Right ventricle myocardium superior (tissue), 1 donor: ENCODE measurements at regions not wholly inside any gene's neighbourhood (a gene's known extent, or its start where the extent isn't known, plus 50 kb on each side); places are given as distances from the start of the nearest gene placed in this dataset.
"Not testable (repeated sequence)": the region's sequence is repeated elsewhere in the genome, so short reads cannot be mapped to it uniquely, and the experiment has no call there.

ENCODE experiments used
- ATAC-seq: fragments of 200-7000 bp; cut with Tn5 transposase; one replicate; pipeline ENCODE4 v1.9.1; 2020; ENCODE audit warnings: mild to moderate bottlenecking; ENCODE audit not compliant: poor library complexity
- DNase-seq: peaks from one replicate; pipeline ENCODE4 v3.0.0-alpha.2; 2020
- intact Hi-C: fragments of 100-400 bp; cut with DNase I; formaldehyde crosslinking; loops from one replicate; pipeline ENCODE4 v1.11.2; 2022
- donor health status: DM: no; HTN: yes; CAD: no; lungs with severe emphysema.

DNA sequence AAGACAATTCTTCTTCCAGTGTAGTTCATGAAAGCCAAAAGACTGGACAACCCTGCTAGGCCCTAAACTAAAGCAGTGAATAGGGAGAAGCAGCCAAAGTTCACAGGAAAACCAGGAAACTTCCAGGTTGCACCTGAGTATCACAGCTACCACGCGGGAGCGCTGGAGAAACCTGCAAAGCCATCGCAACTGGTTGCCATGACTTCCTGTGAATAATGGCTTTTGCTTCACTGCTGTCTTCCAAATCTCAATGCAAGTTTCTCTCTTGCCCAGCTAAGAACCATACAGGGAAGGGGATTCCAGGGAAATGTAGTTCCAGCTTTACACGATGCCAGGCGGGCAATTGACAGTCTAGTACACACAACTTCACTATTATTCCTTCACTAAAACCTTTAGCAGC, 114.1 kb downstream of the GXYLT1 start:
- no peak for DNase-seq
- intact Hi-C loops: no loop called here
- ATAC-seq: no peak

DNA sequence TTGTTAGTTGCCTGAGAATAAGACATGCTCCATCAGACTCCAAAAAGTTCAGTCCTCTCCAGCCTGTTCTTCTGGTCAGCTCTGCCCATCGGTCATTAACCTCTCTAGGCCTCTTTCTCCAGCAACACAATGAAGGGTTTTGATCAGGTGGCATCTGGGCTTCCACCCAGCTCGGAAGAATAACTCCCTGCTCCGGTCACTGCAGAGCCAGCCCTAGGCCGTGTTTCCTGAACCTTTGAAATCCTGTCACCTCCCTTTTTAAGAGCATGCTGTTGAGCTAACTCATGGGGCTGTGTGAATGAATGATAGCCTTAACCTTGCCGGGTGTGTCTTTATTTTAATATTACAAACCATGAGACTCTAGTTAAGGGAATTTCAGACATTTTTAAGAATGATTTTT, 117.1 kb downstream of the GXYLT1 start:
- no peak for DNase-seq
- ATAC-seq: no peak
- intact Hi-C loops: loop anchor here (10.0 kb wide), 1 partner anchor 1083 kb away; no protein-coding TSS in a partner anchor

DNA sequence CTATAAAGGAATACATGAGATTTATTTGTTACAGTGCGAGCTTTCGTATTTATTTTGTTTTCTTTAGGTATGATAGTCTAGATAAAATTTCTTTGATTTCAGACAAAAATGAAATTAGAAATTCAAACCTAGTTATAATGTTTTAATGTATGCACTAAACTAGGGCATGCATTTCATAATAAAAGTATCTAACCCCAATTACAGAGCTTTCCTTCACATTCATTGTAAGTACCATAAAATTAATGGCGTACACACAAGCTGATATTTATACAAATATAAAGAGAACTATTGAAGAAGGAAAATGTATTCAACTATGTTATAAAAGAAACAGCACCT, 120.2 kb downstream of the GXYLT1 start:
- no peak for ATAC-seq
- DNase-seq: no peak
- intact Hi-C loops: loop anchor here (2.0 to 10.0 kb wide), 2 partner anchors 748 to 1080 kb away; no protein-coding TSS in a partner anchor

DNA sequence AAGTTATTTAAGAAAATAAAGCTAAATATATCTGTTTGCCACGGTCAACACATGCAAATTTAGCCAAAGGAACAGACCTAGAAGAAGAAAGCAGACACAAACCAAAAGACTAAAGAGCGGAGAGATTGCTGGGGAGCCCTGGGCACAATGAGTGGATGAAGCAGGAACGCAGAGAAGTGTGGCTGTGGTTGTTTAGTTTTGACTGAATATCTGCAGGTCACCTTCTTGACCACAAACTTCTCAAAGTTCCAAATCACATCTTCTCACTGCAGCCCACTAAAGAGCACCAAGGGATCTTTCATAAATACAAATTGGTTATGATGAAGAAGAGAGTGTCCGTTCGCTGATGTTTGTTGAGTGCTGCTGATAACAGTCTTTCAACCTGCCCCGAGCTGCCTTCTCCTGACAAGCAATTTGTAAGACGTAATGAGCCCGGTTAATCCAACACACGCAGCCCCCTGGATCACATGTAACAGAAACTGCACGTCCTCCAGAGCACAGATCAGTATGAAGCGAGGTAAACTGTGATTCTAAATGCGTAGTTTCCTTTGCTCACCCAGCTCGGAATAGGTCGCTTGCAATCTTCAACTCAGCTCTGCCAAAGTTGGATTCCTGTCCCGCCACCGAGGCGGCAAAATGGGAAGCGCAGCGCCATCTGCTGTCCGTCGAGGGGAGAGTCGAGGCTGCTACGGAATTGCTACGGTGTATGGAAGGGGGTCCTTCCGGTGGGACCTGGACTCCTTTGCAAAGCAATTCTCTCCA, 120.8 kb downstream of the GXYLT1 start:
- intact Hi-C loops: loop anchor here (2.0 to 10.0 kb wide), 2 partner anchors 747 to 1079 kb away; no protein-coding TSS in a partner anchor
- DNase-seq (peak; percentile 79), ATAC-seq (peak; percentile 95)

DNA sequence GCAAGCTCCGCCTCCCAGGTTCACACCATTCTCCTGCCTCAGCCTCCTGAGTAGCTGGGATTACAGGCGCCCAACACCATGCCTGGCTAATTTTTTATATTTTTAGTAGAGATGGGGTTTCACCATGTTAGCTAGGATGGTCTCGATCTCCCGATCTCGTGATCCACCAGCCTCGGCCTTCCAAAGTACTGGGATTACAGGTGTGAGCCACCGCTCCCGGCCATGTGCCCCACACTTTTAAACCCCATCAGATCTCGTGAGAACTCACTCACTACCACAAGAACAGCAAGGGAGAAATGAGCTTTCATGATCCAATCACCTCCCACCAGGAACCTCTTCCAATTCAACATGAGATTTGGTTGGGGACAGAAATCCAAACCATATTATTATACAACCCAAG, 122.7 kb downstream of the GXYLT1 start:
- intact Hi-C loops: loop anchor here (10.0 kb wide), 1 partner anchor 1077 kb away; no protein-coding TSS in a partner anchor
- not testable (repeated sequence) for DNase-seq, ATAC-seq

DNA sequence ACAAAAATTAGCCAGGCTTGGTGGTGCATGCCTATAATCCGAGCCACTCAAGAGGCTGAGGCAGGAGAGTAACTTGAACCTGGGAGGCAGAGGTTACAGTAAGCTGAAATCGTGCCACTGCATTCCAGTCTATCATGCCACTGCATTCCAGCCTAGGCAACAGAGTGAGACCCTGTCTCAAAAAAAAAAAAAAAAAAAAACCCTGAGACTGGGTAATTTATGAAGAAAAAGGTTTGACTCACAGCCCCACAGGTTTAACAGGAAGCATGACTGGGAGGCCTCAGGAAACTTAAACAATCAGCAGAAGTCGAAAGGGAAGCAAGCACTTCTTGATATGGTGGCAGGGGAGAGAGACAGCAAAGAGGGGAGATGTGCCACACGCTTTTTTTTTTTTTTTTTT, 123.2 kb downstream of the GXYLT1 start:
- DNase-seq (no peak), ATAC-seq (no peak)
- intact Hi-C loops: loop anchor here (10.0 kb wide), 1 partner anchor 1077 kb away; no protein-coding TSS in a partner anchor

DNA sequence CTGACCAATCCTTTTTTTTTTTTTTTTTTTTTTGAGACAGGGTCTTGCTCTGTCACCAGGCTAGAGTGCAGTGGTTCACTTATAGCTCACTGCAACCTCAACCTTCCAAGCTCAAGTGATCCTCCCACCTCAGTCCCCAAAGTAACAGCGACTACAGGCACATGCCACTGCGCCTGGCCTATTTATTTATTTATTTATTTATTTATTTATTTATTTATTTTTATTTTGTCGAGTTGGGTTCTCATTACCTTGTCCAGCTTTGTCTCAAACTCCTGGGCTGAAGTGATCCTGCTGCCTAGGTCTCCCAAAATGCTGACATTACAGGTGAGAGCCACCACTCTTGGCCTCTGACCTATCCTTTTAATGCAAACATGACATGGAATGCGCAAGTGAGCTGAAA, 124.4 kb downstream of the GXYLT1 start:
- no peak for ATAC-seq
- DNase-seq: no peak
- intact Hi-C loops: loop anchor here (10.0 kb wide), 1 partner anchor 1075 kb away; no protein-coding TSS in a partner anchor

DNA sequence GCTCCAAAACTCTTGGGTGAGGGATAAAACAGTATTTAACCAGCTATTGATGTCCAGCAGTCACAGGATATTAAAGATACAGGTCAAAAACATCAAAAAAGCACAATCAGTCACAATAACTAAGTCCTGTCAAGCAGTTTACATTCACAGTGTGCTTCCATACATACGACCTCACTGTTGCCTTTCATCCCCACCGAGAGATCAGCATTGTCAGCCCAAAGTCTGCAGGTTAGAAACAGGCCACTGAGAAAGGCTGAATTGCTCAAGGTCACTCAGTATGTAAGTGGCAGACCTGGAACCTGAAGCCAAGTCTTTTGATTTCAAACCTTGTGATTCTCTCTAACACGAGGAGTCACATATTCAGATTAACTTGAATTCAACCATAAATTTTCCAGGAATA, 124.9 kb downstream of the GXYLT1 start:
- intact Hi-C loops: loop anchor here (10.0 kb wide), 1 partner anchor 1075 kb away; no protein-coding TSS in a partner anchor
- ATAC-seq: no peak

DNA sequence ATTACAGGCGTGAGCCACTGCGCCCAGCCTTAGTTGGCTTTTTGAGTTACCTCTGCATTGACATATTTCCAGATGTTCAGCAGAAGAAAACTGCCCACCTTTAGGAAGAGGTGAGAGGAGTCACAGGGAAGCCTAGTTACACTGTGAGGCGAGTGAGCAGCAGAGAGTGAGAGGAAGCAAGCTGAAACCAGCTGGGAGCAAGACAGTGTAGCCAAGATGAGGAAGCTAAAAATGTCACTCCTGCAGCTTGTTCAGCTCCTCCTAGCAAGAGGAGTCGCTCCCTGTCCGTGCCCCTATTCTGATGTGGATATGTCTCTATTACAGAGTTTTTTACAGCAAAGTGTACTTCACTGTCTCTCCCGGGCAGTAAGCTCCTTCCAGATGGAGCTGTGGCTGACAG, 127.6 kb downstream of the GXYLT1 start:
- ATAC-seq (no peak), DNase-seq (no peak)
- intact Hi-C loops: no loop called here

More for the DNA sequence above, 124.9 kb downstream of the GXYLT1 start:
- no peak for DNase-seq

DNA sequence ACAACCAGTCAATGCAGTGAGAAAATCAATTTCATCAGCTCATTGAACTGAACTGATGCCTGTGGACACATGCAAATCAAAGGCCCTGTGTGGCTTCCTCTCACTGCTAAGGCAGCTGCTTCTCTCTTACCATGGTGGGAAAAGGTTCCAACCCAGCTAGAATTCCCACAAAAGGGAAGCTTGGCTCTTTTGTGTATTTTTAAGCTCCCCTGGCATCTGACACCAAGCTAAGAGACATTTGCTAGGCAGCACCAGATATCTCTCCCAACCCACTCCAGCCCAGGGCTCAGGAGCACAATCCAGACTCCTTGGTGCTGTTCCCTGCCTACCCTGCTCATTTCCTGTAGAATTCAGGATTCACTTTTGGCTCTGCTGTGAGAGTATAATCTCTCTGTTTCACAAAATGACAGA, 129.6 kb downstream of the GXYLT1 start:
- no peak for DNase-seq
- intact Hi-C loops: no loop called here
- ATAC-seq: no peak

DNA sequence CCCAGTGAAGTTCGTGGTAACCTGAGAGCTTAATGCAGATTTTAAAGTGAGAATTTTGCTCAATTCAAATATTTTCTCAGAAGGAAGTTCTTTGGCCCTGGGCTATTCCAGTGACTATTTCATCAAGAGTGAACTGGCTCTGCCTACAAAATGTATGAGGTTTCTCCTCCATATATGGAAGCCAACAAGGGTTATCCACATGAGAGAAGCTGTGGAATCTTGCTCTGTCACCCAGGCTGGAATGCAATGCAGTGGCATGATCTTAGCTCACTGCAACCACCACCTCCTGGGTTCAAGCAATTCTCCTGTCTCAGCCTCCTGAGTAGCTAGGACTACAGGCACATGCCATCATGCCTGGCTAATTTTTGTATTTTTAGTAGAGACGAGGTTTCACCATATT, 132.2 kb downstream of the GXYLT1 start:
- DNase-seq, ATAC-seq, intact Hi-C loops: not testable (repeated sequence)

DNA sequence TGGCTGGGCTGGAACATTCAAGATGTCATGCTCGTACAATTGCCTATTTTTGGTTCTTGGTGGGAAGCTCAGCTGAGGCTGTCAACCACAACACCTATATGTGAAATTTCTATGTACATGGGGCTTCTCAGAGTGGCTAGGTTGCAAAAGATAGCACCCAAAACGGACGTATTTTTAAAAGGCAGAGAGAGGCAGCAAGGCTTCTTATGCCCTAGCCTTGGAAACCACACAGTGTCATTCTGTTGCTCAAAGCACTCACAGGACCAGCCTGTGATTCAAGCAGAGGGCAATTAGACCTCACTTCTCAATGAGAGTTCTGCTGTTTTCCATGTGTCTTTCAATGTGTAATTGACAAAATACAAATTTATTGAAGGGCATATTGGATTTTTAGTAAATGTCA, 134.0 kb downstream of the GXYLT1 start:
- ATAC-seq: no peak
- DNase-seq: no peak
- intact Hi-C loops: no loop called here

DNA sequence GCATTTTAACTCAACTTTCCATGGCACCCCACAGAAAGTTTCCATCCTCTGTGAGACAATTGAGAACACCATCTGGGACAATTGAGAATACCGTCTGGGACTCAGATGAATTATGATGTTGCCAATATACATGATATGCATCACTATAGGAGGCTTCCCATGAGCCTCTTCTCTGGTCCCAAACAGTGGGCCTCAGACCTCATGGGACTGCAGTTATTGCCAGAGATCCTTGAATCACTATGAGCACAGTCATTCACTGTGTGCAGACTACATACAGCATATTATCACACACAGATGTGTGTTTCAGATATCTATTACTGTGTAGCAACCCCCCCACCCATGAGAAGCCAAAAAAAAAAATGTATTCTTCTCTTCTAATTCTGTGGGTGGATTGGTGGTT, 134.4 kb downstream of the GXYLT1 start:
- ATAC-seq (no peak), DNase-seq (no peak)
- intact Hi-C loops: no loop called here

DNA sequence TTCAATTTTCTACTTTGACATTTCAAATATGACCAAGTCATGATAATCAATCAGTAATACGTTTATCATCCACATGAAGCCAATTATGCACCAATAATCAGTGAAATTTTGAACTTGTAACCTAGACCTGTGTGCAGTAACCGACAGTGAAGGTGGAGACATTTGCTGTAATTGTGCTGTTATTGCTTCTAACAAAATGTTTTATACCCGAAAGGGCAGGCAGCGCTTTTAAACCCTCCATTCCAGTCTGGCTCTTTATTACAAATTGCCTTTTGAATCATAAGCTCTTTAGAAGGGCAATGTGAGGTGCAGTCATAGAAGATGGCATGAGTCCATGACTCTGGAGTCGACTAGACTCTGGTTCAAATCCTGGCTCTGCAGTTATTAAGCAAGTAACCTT, 135.7 kb downstream of the GXYLT1 start:
- ATAC-seq (no peak), DNase-seq (no peak)
- intact Hi-C loops: no loop called here

DNA sequence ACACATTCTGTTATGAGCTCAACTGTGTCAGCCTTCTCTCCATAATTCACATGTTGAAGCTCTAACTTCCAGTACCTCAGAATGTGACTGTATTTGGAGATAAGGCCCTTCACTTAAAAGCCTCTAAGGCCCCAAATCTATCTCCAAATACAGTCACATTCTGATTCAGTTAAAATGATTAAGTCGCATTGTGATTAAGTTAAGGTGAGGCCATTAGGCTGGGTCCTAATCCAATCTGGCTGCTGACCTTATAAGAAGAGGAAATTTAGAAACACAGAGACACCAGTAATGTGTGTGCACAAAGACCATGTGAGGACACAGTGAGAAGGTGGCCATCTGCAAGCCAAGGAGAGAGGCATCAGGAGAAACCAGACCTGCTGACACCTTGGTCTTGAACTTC, 141.6 kb downstream of the GXYLT1 start:
- ATAC-seq (no peak), DNase-seq (no peak)
- intact Hi-C loops: no loop called here

DNA sequence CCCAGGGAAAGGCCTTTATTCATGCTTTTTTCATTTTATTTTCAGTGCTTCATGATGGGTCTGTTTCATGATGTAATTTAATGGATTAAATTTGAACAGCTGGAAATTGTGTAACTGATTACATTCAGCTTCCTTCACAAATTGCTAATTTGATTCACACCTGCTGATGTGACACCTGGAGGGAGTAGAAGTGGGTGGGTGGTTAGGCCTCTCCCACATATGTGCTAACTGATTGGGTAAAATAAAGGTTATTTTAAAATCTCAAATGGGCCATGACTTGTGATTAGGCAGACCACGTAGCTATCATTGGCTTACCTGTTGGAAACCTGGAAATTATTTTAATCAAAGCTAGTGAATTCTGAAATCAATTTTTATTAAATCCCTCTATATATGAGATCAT, 142.1 kb downstream of the GXYLT1 start:
- intact Hi-C loops: no loop called here
- ATAC-seq (no peak), DNase-seq (no peak)

DNA sequence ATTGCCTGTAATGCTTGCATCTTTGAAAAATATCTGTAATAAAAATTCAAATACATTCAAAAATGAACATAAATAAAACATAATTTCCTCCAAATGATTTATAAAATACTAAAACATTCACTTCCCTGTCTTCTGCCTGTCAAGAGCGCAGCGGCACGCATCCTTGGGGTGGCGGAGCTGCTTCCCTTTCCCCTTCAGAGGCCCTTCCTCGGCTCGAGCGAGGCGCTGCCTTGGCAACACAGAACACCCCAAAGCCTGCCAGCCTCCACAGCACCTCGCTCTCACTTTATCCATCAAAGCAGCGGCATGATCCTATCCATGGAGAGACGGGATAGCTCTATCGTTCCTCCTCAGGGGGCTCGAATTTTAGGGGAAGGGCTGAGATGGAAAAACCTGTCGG, 146.2 kb downstream of the GXYLT1 start:
- ATAC-seq (no peak), DNase-seq (no peak)
- intact Hi-C loops: no loop called here

DNA sequence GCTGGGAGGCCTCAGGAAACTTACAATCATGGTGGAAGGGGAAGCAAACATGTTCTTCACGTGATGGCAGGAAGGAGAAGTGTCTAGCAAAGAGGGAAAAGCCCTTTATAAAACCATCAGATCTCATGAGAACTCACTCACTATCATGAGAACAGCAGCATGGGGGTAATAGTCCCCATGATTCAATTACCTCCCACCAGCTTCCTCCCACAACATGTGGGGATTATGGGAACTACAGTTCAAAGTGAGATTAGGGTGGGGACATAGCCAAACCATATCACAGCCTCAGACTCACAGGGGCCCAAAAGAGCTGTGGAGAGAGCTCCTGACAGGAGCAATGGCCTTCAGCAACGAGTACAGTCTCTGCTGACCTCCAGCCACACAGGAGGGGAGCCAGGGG, 151.4 kb downstream of the GXYLT1 start:
- ATAC-seq (no peak), DNase-seq (no peak)
- intact Hi-C loops: no loop called here

DNA sequence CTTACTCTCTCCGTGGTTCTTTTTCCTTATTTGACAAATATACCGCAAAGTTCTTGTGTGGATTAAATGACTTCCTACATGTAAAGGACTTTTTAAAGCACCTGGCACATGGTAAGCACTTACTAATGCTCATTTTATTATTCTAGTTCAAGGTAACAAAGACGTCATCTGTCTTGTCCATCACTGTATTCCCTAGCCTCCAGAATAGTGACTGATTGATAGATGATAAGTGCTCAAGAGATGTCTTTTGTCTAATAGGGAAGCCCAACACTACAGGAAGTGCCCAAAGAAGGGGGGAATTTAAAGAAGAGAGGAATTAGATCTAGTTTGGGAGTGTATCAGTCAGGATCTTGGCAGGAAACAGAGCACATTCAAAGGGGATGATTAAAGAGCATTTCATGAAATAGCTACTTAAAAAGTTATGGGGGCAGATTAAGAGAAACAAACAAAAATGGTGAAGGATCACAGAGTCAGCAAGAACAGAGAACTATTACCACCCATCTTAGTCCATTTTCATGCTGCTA, 151.9 kb downstream of the GXYLT1 start:
- DNase-seq (no peak), ATAC-seq (no peak)
- intact Hi-C loops: no loop called here

DNA sequence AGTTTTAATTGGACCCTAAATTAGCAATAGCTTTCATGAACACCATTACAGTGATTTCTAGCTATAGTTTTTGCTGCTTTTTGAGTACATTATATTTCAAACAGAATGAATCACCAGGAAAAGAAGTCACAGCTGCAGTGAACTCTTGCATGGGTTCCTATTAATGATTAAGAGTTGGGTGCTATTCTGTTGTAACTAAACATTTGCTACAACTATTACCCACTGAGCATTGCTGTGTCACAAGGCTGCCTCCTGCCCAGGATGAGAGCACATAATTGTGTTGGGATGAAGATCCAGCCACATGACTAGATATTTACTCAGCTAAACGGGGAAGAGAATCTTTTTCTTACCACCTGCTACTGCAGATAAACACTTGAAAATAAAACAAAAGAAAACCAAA, 152.7 kb downstream of the GXYLT1 start:
- ATAC-seq (no peak), DNase-seq (no peak)
- intact Hi-C loops: no loop called here
